MV-4-11 (cell line): ENCODE measurements at regions not wholly inside any gene's neighbourhood (a gene's known extent, or its start where the extent isn't known, plus 50 kb on each side); places are given as distances from the start of the nearest gene placed in this dataset.
A peak's percentile ranks its signal among the peaks of the same experiment; 100 is the strongest.
"Not testable (repeated sequence)": the region's sequence is repeated elsewhere in the genome, so short reads cannot be mapped to it uniquely, and the experiment has no call there.

Experiments
- DNase-seq: peaks from one replicate; lab custom pipeline; 2025; lab: John Stamatoyannopoulos, UW

DNA sequence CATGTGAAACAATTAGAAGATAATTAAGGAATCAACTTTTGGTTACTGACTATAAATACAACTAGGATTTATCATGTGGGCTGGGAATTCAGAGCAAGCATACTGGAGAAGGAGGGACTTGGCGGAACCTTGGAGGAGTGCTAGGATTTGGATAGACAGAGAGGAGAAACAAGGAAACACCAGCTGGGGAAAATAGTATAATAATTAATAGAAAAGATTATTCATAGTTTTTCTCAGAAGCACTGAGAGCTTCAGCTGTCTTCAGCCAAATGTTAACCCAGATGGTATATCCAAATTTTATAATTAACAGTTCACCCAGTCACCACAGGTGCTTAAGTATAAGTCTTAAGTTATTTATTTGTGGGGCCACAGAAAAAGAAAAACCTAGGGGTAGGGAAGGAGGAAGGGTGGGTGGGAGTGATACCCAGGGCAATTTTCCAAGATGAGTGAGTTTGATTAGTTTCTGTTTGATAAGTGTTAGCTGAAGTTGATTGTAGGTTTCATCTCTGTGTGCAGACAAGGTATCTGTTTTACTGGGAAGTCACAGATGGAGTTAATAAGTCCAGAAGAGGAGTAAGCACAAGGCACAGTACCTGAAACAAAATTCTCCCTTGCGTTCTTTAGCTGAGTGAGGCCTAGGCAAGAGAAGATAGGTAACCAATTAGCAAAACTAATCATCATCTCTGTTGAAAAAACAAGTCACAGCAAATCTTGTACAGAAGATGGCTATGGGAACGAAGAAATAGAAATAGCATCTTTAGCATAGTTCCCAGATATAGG lies 175.5 kb downstream of the TFAP2B start:
- no peak for DNase-seq

DNA sequence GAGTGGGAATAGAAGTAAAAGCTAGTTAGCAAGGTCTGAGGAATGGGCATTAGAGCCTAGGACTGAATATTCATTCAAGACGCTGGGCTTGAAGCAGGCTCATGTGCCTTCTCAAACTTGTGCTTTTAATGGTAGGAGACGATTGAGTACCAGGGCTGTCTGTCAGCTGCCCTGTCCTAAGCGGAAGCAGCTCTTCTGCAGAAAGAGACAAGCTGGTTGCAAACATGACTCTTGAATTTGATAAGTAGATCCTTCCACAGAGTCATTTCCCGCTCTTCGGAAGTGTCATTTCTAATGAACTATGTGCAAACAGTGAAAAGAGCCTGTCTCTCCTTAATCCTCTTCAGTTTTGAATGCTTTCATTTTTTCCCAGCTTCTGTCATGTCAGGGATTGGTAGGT lies 176.4 kb downstream of the TFAP2B start:
- DNase-seq: no peak

DNA sequence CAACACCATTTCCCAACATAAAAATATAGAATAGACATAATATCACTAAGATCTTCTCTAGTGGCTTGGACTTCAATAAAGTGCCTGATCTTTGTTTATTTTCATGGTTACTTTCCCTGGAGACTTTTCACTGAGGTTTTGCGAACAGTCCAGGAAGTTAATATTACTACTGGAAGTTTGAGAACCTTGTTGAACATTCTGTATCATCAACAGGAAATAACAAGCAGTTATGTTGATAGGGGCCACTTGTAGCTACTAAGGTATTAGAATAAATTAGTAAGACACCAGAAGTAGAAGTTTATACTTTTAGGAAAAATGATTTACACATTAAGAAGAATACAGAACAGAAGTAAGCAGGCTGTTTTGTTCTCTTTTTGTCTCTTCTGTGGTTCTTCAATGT lies 180.2 kb downstream of the TFAP2B start:
- DNase-seq: no peak

DNA sequence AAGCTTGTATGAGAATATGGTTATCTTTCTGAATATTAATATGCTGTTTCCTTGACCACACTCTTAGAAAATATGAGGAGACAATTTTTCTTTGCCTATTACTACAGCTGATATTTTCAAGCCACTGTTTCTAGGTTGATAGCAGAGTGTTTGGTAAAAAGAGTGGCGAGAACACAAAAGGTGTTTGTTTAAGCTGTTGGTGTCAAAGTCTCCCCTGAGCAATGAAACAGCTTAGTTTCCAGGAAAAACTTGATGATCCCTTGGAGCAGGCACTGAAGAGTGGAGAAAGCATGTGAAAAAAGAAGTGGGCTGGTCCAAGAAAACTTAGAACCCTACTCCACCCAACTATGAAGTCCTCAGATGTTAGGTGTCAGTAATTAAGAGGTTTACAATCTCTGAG lies 182.7 kb downstream of the TFAP2B start:
- DNase-seq: no peak

DNA sequence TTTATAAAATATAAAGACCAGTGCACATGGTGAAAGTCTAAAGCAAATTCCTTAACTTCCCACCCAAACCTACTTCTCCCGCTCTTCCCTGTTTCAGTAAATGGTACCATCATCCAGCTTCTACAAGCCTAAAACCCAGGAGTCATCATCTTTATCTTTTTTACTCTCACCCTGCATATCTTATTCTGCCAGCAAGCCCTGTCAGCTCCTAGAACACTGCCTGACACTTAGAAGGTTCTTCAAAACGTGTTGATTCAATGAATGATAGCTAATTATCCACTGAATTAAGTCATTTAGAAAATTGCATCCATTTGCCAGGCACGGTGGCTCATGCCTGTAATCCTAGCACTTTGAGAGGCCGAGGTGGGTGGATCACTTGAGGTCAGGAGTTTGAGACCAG lies 185.7 kb downstream of the TFAP2B start:
- DNase-seq: no peak

DNA sequence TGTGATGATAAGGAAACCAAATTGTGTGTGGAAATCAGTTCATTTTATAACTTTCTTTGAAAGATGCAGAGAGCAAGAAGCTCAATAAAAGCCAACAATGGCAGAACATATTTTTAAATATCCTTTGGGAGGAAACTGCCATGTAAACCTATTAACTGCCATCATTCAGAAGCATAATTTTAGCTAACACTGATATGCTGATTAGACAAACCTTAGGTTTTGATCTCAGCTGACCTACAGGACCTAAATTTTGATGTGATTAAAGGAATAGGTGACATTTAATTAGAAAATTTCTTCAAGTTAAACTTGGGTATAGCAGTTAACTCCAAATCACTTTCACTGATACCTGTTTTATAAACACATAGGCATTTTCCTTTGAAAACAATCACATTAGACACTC lies 187.1 kb downstream of the TFAP2B start:
- no peak for DNase-seq

DNA sequence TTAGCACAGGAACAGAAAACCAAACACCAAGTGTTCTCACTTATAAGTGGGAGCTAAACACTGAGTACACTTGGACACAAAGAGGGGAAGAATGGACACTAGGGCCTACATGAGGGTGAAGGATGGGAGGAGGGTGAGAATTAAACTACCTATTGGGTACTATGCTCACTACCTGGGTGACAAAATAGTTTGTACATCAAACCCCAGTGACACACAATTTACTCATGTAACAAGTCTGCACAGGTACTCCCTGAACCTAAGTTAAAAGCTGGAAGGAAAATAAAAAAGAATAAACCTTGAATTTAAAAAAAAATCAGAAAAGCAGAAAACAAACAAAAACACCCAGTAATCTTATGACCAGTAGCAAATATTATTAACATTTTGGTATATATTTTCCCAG lies 188.6 kb downstream of the TFAP2B start:
- DNase-seq: no peak

DNA sequence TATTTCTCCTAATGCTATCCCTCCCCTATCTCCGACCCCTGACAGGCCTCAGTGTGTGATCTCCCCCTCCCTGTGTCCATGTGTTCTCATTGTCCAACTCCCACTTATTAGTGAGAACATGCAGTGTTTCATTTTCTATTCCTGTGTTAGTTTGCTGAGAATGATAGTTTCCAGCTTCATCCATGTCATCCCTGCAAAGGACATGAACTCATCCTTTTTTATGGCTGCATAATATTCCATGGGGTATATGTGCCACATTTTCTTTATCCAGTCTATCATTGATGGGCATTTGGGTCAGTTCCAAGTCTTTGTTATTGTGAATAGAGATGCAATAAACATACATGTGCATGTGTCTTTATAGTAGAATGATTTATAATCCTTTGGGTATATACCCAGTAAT lies 190.0 kb downstream of the TFAP2B start:
- DNase-seq: not testable (repeated sequence)

DNA sequence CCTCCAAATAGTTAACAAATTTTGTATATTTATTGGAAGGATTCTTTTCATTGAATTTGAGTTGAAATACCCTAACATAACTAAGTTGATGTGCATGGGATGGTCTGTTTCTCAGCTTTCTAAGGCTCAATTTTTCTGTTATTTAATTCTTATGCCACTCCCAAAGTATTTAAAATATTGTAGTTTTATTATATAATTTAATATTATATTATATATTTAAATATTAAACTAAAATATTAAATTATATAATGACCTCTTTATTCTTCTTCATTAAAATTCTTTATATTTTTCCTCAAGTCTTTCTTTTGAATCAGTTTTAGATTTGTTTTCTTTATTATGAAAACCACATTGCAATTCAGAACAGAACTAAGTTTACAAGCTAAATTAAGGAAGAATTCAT lies 194.7 kb downstream of the TFAP2B start:
- no peak for DNase-seq

DNA sequence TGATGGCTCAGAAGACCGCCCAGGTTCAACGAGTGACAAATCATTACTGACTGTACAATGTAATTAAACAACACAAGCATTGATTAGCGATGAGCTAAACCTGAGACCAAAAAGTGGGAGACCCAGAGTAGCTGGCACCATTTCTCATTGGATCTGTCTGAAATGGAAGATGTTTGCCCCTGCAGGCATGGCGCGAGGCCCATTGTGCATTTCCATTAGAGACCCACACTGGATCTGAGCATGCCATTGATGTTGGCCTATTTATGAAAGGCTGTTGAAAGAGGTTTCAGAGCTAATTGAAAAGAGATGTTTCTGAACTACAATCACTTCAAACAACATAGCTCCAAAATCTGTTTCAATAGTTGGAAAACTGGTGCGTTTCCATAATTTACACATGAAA lies 196.7 kb downstream of the TFAP2B start:
- no peak for DNase-seq

DNA sequence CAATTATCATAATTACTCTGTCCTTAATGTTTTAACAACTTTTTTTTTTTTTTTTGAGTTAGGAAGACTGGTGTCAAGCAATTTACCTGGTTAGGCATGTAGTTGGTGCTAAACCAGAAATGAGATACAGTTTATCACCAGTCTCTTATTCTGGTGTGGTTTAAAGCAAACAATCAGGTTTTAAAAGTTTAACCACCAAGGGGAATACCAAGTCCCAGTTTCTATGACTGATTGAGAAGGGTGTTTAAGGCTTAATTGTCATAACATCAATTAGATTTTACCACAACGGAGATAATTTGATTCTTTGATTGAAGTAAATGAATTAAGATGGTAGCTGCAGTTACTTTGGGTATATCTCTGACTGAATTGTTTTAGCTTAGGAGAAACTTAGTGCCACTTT lies 197.8 kb downstream of the TFAP2B start:
- no peak for DNase-seq

DNA sequence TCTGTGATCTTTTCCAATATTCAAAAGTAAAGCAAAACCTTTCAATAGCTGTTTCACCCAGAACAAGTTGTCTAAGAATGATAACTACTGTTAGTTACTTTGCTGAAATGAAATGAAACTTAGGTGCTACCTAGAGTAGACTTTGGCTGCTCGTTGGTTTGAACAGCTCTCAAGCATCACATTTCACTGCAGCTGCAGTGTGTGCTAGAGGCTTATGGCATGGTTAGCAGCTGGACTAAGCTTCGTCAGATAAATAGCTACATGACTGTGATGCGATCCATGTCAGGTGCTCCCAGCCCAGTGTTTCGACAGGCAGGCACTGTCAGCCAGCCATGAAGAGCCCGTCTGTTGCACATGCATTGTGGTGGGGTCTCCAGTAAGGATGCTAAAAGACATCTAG lies 201.1 kb downstream of the TFAP2B start:
- no peak for DNase-seq

DNA sequence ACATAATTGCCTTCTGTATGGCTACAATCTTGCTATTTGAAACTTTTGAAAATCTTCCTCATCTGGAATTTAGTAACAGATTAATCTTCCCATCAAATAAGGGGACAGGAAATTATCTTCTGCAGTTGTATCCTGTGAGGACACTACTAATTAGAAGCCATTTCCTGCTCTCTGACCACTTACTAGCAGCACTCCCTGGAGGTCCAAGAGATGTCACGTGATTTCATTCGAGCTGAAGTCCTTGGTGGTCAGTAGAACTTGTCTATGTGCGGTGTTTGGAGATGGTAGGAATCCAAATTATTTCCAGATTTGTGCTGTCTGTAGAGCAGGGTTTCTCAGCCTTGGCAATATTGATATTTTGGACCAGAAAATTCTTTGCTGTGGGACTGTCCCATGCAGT lies 202.5 kb downstream of the TFAP2B start:
- no peak for DNase-seq

DNA sequence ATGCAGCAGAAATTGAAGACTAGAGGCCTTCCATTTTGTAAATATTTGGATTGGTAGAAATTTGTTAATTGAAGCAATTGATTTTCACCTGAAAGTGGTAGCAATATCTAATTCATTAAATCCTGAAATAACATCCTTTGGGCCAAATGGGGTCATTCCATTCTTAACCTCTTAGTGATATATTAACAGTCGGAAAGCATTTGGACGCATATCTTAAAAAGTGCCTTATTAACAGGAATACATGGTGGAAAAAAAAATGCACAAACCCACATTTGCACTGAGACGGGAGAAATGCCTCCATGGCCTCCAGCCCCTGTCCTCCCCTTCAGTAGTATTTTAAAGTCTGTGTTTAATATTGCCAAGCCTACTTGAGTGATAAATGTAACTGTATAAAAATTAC lies 205.5 kb downstream of the TFAP2B start:
- DNase-seq: no peak

DNA sequence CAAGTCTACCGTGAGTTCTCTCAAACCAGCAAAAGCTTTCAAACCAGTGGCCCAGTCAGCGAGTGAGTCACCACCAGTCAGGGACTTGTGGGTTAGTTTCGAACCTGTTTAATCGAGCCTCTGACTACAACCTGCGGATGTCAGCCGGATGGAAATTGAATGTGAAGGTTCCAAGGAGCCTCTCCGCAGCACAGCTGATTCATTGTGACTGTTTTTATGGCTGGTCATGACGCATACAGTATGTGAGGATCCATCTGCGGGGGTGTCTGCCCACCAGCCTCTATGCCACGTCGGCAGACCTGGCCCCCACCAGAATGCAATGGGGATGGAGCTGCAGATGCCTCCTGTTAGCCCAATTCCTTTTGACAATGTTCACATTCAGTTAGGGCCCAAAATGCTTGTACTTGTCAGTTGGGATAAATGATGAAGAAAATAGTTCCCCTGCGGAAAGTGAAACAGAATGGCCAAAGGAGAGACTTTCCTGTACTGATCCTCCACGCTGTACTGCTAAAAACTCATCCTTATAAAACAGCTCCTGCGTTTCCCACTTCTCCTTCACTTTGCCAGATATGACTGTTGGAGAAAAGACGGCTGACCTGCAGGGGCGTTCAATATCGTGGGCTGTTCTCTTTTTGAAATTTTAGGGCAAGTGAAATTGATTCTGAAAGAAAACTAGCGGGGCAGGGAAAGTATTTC lies 206.6 kb downstream of the TFAP2B start:
- DNase-seq: no peak

DNA sequence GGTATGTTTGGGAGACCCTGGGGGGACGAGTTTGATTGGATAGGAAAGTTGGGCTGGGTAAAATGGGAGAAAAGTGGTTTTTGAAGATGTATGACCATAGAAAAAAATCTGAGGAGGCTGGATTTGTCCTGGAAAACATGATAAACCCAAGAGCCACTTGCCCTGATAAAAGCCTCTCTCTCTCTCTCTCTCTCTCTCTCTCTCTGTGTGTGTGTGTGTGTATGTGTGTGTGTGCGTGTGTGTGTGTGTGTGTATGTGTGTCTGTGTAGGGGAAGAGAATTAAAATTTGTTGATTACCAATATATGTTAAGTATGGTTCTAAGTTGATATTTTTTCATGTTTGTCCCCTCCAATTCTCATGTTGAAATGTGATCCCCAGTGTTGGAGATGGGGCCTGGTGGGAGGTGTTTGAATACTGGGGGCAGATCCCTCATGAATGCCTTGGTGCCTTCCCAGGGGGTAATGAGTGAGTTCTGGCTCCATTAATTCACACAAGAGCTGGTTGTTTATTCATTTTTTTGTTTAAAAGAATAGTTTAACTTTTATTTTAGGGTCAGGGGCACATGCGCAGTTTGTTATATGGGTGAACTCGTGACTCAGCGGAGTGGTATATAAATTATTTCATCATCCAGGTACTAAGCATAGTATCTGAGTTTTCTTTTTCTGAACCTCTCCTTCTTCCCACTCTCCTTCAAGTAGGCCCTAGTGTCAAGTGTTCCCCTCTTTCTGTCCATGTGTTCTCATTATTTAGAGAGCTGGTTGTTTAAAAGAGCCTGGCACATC lies 208.8 kb downstream of the TFAP2B start:
- no peak for DNase-seq

DNA sequence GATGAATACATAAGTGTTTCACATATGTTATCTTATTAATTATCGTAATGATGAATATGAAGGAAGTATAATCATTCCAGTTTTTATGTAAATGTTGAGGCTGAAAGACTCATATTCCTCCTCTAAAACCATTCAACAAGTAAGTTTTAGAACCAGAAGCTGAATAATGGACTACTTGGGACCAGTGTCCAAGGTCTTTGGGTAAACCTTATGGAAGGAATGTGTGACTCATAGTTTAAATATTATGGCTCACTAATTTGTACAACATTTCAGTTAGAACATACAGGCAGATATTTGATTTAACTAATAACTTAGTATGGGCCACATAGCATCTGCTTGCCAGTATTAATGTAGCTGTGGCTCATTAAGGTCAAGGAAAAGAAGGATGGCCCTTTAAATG lies 209.6 kb downstream of the TFAP2B start:
- no peak for DNase-seq

DNA sequence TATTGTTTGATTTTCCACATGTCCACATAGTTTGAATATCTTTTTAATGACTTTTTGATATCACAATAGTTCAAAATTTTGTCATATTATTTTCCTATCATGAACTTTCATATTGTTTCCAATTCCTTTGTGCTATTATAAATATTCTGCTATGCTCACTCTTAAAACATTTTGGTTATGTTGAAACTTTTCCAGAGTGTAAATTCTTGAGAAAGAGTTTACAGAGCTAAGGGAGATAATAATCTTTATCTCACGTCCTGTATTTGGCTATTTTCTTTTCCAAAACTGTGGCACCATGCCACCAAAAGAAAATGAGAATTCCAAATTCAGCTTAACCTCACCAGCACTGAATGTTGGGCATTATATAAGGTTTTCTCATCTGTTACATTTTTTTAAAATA lies 210.9 kb downstream of the TFAP2B start:
- no peak for DNase-seq

DNA sequence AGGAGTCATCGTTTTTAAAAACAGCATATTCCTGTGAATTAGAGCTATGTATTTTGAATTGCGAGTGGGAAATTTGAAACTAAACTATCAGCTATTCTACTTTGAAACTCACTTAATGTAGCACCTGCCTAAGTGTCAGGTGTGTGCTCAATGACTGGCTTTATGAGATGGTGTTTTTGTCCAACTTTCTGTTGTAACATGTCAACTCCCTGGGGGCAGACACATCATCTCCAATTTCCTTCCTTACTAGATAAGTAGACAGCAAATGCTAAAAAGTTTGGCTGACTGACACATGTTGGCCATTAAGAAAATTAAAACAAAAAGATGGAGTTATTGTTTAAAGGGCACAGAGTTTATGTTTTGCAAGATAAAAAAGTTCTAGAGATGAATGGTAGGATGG lies 226.9 kb downstream of the TFAP2B start:
- DNase-seq: no peak

DNA sequence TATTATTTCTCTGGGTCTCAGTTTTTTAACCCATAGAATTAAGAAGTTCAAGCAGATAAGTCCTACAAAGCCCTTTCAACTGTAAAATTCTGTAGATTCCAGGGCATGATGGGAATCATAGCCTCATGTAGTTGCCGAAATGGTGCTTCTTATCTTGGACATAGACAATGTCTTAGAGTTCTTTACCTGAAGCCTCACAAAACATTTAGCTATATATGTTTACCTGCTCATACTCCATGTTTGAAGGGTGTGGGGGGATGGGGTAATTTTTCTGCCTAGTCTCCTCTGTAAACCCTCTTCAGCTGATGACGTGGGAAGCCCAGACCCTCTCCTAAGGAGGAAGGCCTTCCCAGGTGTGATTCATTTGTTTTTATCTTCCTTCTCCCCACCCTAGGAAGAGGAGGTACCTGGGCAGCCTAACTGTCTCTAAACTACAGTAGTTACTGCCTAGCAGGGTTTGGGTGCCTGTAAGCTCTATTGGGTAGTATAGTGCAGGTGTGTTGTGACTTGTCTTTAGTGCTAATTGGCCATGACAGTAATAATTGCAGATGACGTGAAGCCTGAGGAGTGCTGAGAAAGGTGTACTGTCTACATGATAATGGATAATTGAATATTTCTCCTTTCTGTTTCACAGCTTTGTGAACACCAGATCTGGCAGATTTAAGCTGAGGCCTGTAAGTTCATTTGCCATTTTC lies 230.8 kb downstream of the TFAP2B start:
- DNase-seq: no peak

DNA sequence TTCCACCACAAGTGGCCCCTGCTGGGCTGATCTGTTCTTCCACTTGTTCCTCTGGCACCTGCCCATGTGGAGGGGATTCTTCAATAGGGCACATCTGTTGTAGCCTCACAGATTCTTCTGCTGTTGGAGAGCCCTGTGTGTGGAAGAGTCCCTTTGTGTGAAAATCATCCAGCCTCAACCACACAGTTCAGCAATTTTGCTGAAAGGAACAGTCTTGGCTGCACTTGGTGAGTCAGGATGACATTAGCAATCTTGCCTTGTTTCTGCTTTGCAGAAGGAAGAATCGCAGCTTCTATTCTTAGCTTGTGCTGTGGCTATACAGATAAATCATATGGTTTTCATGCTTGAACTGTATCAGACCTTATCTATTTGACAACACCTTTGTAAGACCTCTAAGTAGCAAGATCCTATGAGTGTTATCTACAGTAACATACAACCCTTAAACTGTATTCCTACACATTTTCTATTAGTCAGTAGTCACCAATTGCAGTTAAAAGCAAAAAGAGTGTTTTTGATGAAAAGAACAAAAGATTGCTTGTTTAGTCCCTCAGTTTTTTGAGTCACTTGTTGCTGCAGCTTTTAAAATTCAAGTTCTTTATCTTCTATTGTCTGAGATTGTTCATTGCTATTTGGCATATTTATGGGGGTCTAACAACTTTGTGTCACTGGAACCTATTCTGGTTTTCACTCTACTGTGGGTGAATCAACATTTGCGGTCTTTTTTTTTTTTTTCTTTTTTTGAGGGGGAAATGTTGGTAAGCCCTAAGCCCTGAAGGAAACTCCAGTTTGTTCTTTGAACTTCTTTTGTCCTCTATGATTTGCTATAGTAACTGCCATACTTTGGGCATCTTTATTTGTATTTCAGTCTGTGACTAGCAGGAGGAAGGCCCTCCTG lies 231.6 kb downstream of the TFAP2B start:
- peak; percentile 25 for DNase-seq
